ENCODE measurements at regions not wholly inside any gene's neighbourhood (a gene's known extent, or its start where the extent isn't known, plus 50 kb on each side); places are given as distances from the start of the nearest gene placed in this dataset.

- Histone ChIP-seq H3F3A (ENCODE audit: insufficient read depth) (peaks cover 6% of the 10 kb centered on the region; the same call in 1 of the 2 replicates), H3K4me2 (ENCODE audit: unreplicated experiment) (no peak overlapping the region), H3K36me3 (ENCODE audit: low read depth) (no peaks in the 10 kb centered on the region), H3K9me3 (ENCODE audit: low read depth) (no peaks in the 10 kb centered on the region), H4K20me1 (ENCODE audit: insufficient read depth) (no peaks in the 10 kb centered on the region), H3K9me2 (ENCODE audit: insufficient read depth) (no peaks in the 10 kb centered on the region), H3K9ac (no peak overlapping the region), H3K4me3 (no peak overlapping the region), H3K27ac (no peak overlapping the region), H3K79me2 (ENCODE audit: insufficient read depth) (no peaks in the 10 kb centered on the region), H3K27me3 (replicated peaks; ENCODE audit: insufficient read depth) (no peaks in the 10 kb centered on the region; the same call in 1 of the 2 replicates), H3K4me1 (ENCODE audit: insufficient read depth) (peaks cover 3% of the 10 kb centered on the region; the same call in 1 of the 2 replicates), H2AFZ (no peak overlapping the region)
- 42 to 49% methylated on average over 6 of the region's 6 CpGs for WGBS, 2 experiments (ENCODE audit: low coverage in 1 of 2, low lambda C conversion rate in 2 of 2, missing lambda C conversion rate in 2 of 2)
- TF ChIP-seq EZH2 (IDR thresholded peaks at IDR 0.05; ENCODE audit: insufficient read depth, poor library complexity, severe bottlenecking), result no peak
- no peak for TF ChIP-seq EZH2phosphoT487 (IDR thresholded peaks at IDR 0.05; ENCODE audit: insufficient read depth, low read depth)
- in situ Hi-C loops (cut with MboI), result no loop called here
- DNase-seq, result no peak
These were observed 106.3 kb upstream of the SVIL start for GRCh38 chr10:29740981-29741545.

- no peak for TF ChIP-seq EZH2 (IDR thresholded peaks at IDR 0.05; ENCODE audit: insufficient read depth, poor library complexity, severe bottlenecking)
- TF ChIP-seq EZH2phosphoT487 (IDR thresholded peaks at IDR 0.05; ENCODE audit: insufficient read depth, low read depth), result no peak
- H3K36me3 ChIP-seq (ENCODE audit: low read depth), result no peaks in the 10 kb centered on the region
- H3K9me2 ChIP-seq (ENCODE audit: insufficient read depth), result no peaks in the 10 kb centered on the region
- no peak overlapping the region for H3K4me2 ChIP-seq (ENCODE audit: unreplicated experiment)
- no peaks in the 10 kb centered on the region for H4K20me1 ChIP-seq (ENCODE audit: insufficient read depth)
- H2AFZ ChIP-seq, result no peak overlapping the region
- no peaks in the 10 kb centered on the region for H3K4me1 ChIP-seq (ENCODE audit: insufficient read depth)
- in situ Hi-C loops (cut with MboI), result no loop called here
- no peak overlapping the region for H3K9ac ChIP-seq
- H3K27ac ChIP-seq, result no peak overlapping the region
- H3K27me3 ChIP-seq (replicated peaks; ENCODE audit: insufficient read depth), result no peaks in the 10 kb centered on the region
- no peaks in the 10 kb centered on the region for H3K9me3 ChIP-seq (ENCODE audit: low read depth)
- no peak overlapping the region for H3K4me3 ChIP-seq
- H3F3A ChIP-seq (ENCODE audit: insufficient read depth), result peaks cover 6% of the 10 kb centered on the region; the same call in 1 of the 2 replicates
- no peak for DNase-seq
- WGBS, 2 experiments (ENCODE audit: low coverage in 1 of 2, low lambda C conversion rate in 2 of 2, missing lambda C conversion rate in 2 of 2), result 92 to 97% methylated on average over 11 of the region's 11 CpGs
- no peaks in the 10 kb centered on the region for H3K79me2 ChIP-seq (ENCODE audit: insufficient read depth)
These were observed 103.6 kb upstream of the SVIL start for GRCh38 chr10:29738341-29738740.

- Histone ChIP-seq H3K79me2 (ENCODE audit: insufficient read depth) (no peaks in the 10 kb centered on the region), H3K4me1 (ENCODE audit: insufficient read depth) (no peaks in the 10 kb centered on the region), H3K9me3 (ENCODE audit: low read depth) (no peaks in the 10 kb centered on the region), H3K9me2 (ENCODE audit: insufficient read depth) (no peaks in the 10 kb centered on the region), H3K4me2 (ENCODE audit: unreplicated experiment) (no peak overlapping the region), H4K20me1 (ENCODE audit: insufficient read depth) (no peaks in the 10 kb centered on the region), H3K9ac (no peak overlapping the region), H3K4me3 (peak overlapping the region; percentile 81), H3K27ac (no peak overlapping the region), H3K36me3 (ENCODE audit: low read depth) (no peaks in the 10 kb centered on the region), H3F3A (ENCODE audit: insufficient read depth) (peaks cover 6% of the 10 kb centered on the region; the same call in 1 of the 2 replicates), H2AFZ (no peak overlapping the region; the same call in 1 of the 2 replicates), H3K27me3 (replicated peaks; ENCODE audit: insufficient read depth) (no peaks in the 10 kb centered on the region)
- DNase-seq, result no peak
- 24 to 27% methylated on average over 20 to 23 of the region's 27 CpGs for WGBS, 2 experiments (ENCODE audit: low coverage in 1 of 2, low lambda C conversion rate in 2 of 2, missing lambda C conversion rate in 2 of 2)
- in situ Hi-C loops (cut with MboI), result no loop called here
- TF ChIP-seq EZH2 (IDR thresholded peaks at IDR 0.05; ENCODE audit: insufficient read depth, poor library complexity, severe bottlenecking) (no peak), EZH2phosphoT487 (IDR thresholded peaks at IDR 0.05; ENCODE audit: insufficient read depth, low read depth) (no peak)
These were observed 102.4 kb upstream of the SVIL start for GRCh38 chr10:29737074-29737593.

GRCh38 chr10:29736366-29737073, 101.7 kb upstream of the SVIL start:
- in situ Hi-C loops (cut with MboI), result no loop called here
- peak overlapping the region; percentile 70 for H3K9ac ChIP-seq
- H3K27me3 ChIP-seq (replicated peaks; ENCODE audit: insufficient read depth), result no peaks in the 10 kb centered on the region
- no peaks in the 10 kb centered on the region for H4K20me1 ChIP-seq (ENCODE audit: insufficient read depth)
- peak overlapping the region; percentile 94 for H3K4me2 ChIP-seq (ENCODE audit: unreplicated experiment)
- no peaks in the 10 kb centered on the region for H3K9me2 ChIP-seq (ENCODE audit: insufficient read depth)
- TF ChIP-seq EZH2 (IDR thresholded peaks at IDR 0.05; ENCODE audit: insufficient read depth, poor library complexity, severe bottlenecking) (no peak), EZH2phosphoT487 (IDR thresholded peaks at IDR 0.05; ENCODE audit: insufficient read depth, low read depth) (no peak)
- H3F3A ChIP-seq (ENCODE audit: insufficient read depth), result peaks cover 6% of the 10 kb centered on the region; the same call in 1 of the 2 replicates
- peak overlapping the region; percentile 81 for H3K4me3 ChIP-seq
- no peak overlapping the region for H3K27ac ChIP-seq
- H3K9me3 ChIP-seq (ENCODE audit: low read depth), result no peaks in the 10 kb centered on the region
- peak overlapping the region; percentile 83 for H2AFZ ChIP-seq
- H3K4me1 ChIP-seq (ENCODE audit: insufficient read depth), result no peaks in the 10 kb centered on the region
- peak; percentile 77 for DNase-seq
- 2% methylated on average over 38 to 41 of the region's 74 CpGs for WGBS, 2 experiments (ENCODE audit: low coverage in 1 of 2, low lambda C conversion rate in 2 of 2, missing lambda C conversion rate in 2 of 2)
- H3K79me2 ChIP-seq (ENCODE audit: insufficient read depth), result no peaks in the 10 kb centered on the region
- no peaks in the 10 kb centered on the region for H3K36me3 ChIP-seq (ENCODE audit: low read depth)

Measured in GM23248 (cell line).